Keratinocyte (primary cell): ENCODE measurements at regions not wholly inside any gene's neighbourhood (a gene's known extent, or its start where the extent isn't known, plus 50 kb on each side); places are given as distances from the start of the nearest gene placed in this dataset.
"Not testable (repeated sequence)": the region's sequence is repeated elsewhere in the genome, so short reads cannot be mapped to it uniquely, and the experiment has no call there.

ENCODE experiments used
- DNase-seq: peaks from one replicate; pipeline ENCODE4 v3.0.0-alpha.2; 2011; ENCODE audit warnings: low read depth, missing footprints, low spot score
- FAIRE-seq: peaks from 2 replicates; lab custom pipeline; 2011; peaks lifted over from hg19 to GRCh38; lab: Jason Lieb, UNC
- H2AFZ ChIP-seq: 2 replicates; pipeline ENCODE4 v1.6.0; 2012; ENCODE audit warnings: low read length, control low read depth, inconsistent platforms; ENCODE audit not compliant: control insufficient read depth
- H3K27ac ChIP-seq: 2 replicates; pipeline ENCODE4 v1.5.1; 2011; ENCODE audit warnings: low read length; ENCODE audit not compliant: control insufficient read depth, insufficient read depth
- H3K27me3 ChIP-seq: 3 replicates; pipeline ENCODE4 v1.6.0; 2011; ENCODE audit warnings: low read length; ENCODE audit not compliant: control insufficient read depth, insufficient read depth; ENCODE audit errors: extremely low read depth
- H3K36me3 ChIP-seq, 2 experiments: 2 replicates in 1 of 2; 3 replicates in 1 of 2; pipeline ENCODE4 v1.5.1; 2011; ENCODE audit warnings: low read length in 2 of 2, mild to moderate bottlenecking in 1 of 2; ENCODE audit not compliant: control insufficient read depth in 2 of 2, insufficient read depth in 2 of 2; ENCODE audit errors: extremely low read depth in 1 of 2
- H3K4me1 ChIP-seq: 3 replicates; pipeline ENCODE4 v1.5.1; 2011; ENCODE audit warnings: low read length; ENCODE audit not compliant: control insufficient read depth, insufficient read depth; ENCODE audit errors: extremely low read depth
- H3K4me2 ChIP-seq: 3 replicates; pipeline ENCODE4 v1.6.0; 2011; ENCODE audit warnings: low read depth, low read length; ENCODE audit not compliant: control insufficient read depth, insufficient read depth; ENCODE audit errors: extremely low read depth
- H3K4me3 ChIP-seq, 3 experiments: fragments of 200-600 bp in 1 of 3; sonication (generic) in 1 of 3; 2 replicates in 2 of 3; 3 replicates in 1 of 3; pipeline ENCODE4 v1.5.1; 2011 to 2016; ENCODE audit warnings: low read length in 3 of 3, mild to moderate bottlenecking in 3 of 3, control low read depth in 2 of 3, inconsistent platforms in 1 of 3, low read depth in 1 of 3, mixed read lengths in 1 of 3, mixed run types in 1 of 3, moderate library complexity in 1 of 3; ENCODE audit not compliant: control insufficient read depth in 2 of 3, insufficient read depth in 2 of 3; ENCODE audit errors: extremely low read depth in 1 of 3
- H3K79me2 ChIP-seq: 2 replicates; pipeline ENCODE4 v1.6.0; 2012; ENCODE audit warnings: low read length; ENCODE audit not compliant: control insufficient read depth, insufficient read depth
- H3K9ac ChIP-seq: 3 replicates; pipeline ENCODE4 v1.6.0; 2011; ENCODE audit warnings: low read length; ENCODE audit not compliant: control insufficient read depth, insufficient read depth; ENCODE audit errors: extremely low read depth
- H3K9me1 ChIP-seq: 3 replicates; pipeline ENCODE4 v1.6.0; 2011; ENCODE audit warnings: low read length; ENCODE audit not compliant: control insufficient read depth, insufficient read depth; ENCODE audit errors: extremely low read depth
- H3K9me3 ChIP-seq: 2 replicates; pipeline ENCODE4 v1.5.1; 2012; ENCODE audit warnings: low read depth, low read length; ENCODE audit not compliant: control insufficient read depth
- H4K20me1 ChIP-seq: 3 replicates; pipeline ENCODE4 v1.6.0; 2011; ENCODE audit warnings: low read length; ENCODE audit not compliant: control insufficient read depth, insufficient read depth; ENCODE audit errors: extremely low read depth
- EZH2 ChIP-seq: IDR thresholded peaks from one replicate; pipeline ENCODE4 v1.6.1; 2012; ENCODE audit warnings: inconsistent platforms, mild to moderate bottlenecking, low read length, moderate library complexity
- dilution Hi-C: fragments of 300-500 bp; cut with MboI; formaldehyde crosslinking; loops from one replicate; pipeline ENCODE4 v1.7.0; 2020; ENCODE audit warnings: low sequenced_read_pairs; ENCODE audit not compliant: extremely low pct_ligation_motif_present
- TF ChIP-seq, protein P1 (sequence below), 3 experiments: IDR thresholded peaks in 1 of 3; conservative IDR thresholded peaks in 1 of 3; optimal IDR thresholded peaks in 1 of 3; 2 replicates in 2 of 3; 3 replicates in 1 of 3; pipeline versions ENCODE3 to v1.5.1; 2011; ENCODE audit warnings: low read length in 3 of 3, mild to moderate bottlenecking in 3 of 3, moderate library complexity in 2 of 3, control low read depth in 1 of 3, inconsistent platforms in 1 of 3; ENCODE audit not compliant: insufficient read depth in 2 of 3; ENCODE audit errors: extremely low read depth in 1 of 3

DNA sequence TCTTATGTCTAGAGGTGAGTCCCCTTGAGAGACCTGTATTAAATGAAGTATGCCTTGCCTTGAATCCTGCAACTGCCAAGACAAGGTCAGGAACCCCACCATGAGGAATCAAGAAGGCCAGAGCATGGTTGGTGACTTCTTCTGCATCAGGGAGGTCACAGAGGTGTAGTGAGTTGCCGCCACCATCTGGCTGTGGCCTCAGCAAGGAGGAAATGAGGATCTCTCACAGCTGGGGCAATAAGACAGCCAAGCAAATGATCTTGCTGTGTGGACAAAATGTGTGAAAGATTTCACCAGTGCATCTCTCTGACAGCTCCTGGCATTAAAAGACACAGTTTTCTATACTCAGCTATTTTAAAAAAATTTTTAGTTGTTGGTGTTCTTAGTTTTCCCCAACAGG, 611.0 kb downstream of the DOK5 start:
- dilution Hi-C loops: no loop called here
- H3K9ac ChIP-seq: no peak overlapping the region
- no peaks in the 10 kb centered on the region for H3K27me3 ChIP-seq
- H3K4me1 ChIP-seq: no peaks in the 10 kb centered on the region
- no peaks in the 10 kb centered on the region for H3K36me3 ChIP-seq
- no peak overlapping the region for H3K4me3 ChIP-seq
- no peaks in the 10 kb centered on the region for H3K9me1 ChIP-seq
- no peak for DNase-seq
- H4K20me1 ChIP-seq: no peaks in the 10 kb centered on the region
- H3K4me2 ChIP-seq: no peak overlapping the region
- no peaks in the 10 kb centered on the region for H3K79me2 ChIP-seq
- TF ChIP-seq, protein P1, sequence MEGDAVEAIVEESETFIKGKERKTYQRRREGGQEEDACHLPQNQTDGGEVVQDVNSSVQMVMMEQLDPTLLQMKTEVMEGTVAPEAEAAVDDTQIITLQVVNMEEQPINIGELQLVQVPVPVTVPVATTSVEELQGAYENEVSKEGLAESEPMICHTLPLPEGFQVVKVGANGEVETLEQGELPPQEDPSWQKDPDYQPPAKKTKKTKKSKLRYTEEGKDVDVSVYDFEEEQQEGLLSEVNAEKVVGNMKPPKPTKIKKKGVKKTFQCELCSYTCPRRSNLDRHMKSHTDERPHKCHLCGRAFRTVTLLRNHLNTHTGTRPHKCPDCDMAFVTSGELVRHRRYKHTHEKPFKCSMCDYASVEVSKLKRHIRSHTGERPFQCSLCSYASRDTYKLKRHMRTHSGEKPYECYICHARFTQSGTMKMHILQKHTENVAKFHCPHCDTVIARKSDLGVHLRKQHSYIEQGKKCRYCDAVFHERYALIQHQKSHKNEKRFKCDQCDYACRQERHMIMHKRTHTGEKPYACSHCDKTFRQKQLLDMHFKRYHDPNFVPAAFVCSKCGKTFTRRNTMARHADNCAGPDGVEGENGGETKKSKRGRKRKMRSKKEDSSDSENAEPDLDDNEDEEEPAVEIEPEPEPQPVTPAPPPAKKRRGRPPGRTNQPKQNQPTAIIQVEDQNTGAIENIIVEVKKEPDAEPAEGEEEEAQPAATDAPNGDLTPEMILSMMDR (optimal IDR thresholded peaks at IDR 0.05 in 1 of 3, IDR thresholded peaks at IDR 0.05 in 1 of 3, conservative IDR thresholded peaks at IDR 0.05 in 1 of 3; ENCODE audit: extremely low read depth in 1 of 3, insufficient read depth in 2 of 3, low read length in 3 of 3): no peak
- no peak for TF ChIP-seq EZH2
- FAIRE-seq: no peak
- no peak overlapping the region for H2AFZ ChIP-seq
- H3K9me3 ChIP-seq: no peaks in the 10 kb centered on the region
- H3K27ac ChIP-seq: no peak overlapping the region

DNA sequence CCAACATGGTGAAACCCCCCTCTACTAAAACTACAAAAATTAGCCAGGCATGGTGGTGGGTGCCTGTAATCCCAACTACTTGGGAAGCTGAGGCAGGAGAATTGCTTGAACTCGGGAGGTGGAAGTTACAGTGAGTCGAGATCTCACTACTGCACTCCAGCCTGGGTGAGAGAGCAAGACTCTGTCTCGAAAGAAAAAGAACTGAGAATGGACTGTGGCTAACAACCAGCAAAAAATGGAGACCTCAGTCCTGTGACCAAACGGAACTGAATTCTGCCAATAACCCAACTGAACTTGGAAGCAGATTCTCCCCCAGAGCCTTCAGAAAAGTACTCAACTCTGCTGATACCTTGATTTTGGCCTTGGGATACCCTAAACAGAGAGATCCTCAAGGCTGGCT, 604.5 kb downstream of the DOK5 start:
- no peak for DNase-seq
- Histone ChIP-seq H3K9me3 (no peaks in the 10 kb centered on the region), H3K4me1 (no peaks in the 10 kb centered on the region), H3K9me1 (no peaks in the 10 kb centered on the region), H3K36me3 (no peaks in the 10 kb centered on the region), H3K9ac (no peak overlapping the region), H4K20me1 (no peaks in the 10 kb centered on the region), H3K27me3 (no peaks in the 10 kb centered on the region), H3K4me3 (no peak overlapping the region), H3K79me2 (no peaks in the 10 kb centered on the region), H3K27ac (no peak overlapping the region), H3K4me2 (no peak overlapping the region), H2AFZ (no peak overlapping the region)
- FAIRE-seq: no peak
- TF ChIP-seq, protein P1 (optimal IDR thresholded peaks at IDR 0.05 in 1 of 3, IDR thresholded peaks at IDR 0.05 in 1 of 3, conservative IDR thresholded peaks at IDR 0.05 in 1 of 3; ENCODE audit: extremely low read depth in 1 of 3, insufficient read depth in 2 of 3, low read length in 3 of 3): no peak
- TF ChIP-seq EZH2: no peak
- dilution Hi-C loops: no loop called here

DNA sequence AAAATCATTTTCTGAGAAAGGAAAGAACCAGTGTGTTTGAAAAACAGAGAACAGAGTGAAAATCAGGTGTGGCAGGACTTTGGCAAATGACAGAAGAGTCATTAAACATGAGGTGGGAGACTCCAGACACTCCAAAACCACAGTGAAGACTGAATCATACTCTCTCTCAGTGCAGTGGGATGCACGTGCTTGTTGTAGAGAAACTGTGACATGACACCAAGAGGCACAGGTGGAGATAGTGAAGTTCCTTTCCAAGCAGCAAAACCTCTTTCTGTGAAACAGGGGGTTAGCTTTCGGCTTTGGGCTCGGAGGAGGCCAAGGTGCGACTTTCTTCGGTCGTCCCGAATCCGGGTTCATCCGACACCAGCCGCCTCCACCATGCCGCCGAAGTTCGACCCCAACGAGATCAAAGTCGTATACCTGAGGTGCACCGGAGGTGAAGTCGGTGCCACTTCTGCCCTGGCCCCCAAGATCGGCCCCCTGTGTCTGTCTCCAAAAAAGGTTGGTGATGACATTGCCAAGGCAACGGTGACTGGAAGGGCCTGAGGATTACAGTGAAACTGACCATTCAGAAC, 599.0 kb downstream of the DOK5 start:
- H3K9me3 ChIP-seq, H3K4me2 ChIP-seq, DNase-seq, H3K79me2 ChIP-seq, H3K4me3 ChIP-seq, dilution Hi-C loops, H3K27ac ChIP-seq, H3K9me1 ChIP-seq, H3K4me1 ChIP-seq, H2AFZ ChIP-seq, H4K20me1 ChIP-seq, H3K27me3 ChIP-seq, H3K9ac ChIP-seq, FAIRE-seq, H3K36me3 ChIP-seq: not testable (repeated sequence)
